WERI-Rb-1 (cell line): ENCODE measurements at regions not wholly inside any gene's neighbourhood (a gene's known extent, or its start where the extent isn't known, plus 50 kb on each side); places are given as distances from the start of the nearest gene placed in this dataset.

Experiments used
- DNase-seq: peaks from one replicate; pipeline ENCODE4 v3.0.0-alpha.2; 2020
- H3K27ac ChIP-seq: fragments of 250-450 bp; sonication (Bioruptor Pico); 2 replicates; pipeline ENCODE4 v1.5.1; 2020; ENCODE audit warnings: mild to moderate bottlenecking, moderate library complexity
- H3K27me3 ChIP-seq: fragments of 250-450 bp; sonication (Bioruptor Pico); 2 replicates; pipeline ENCODE4 v1.5.1; 2021; ENCODE audit warnings: mild to moderate bottlenecking, low read depth, moderate library complexity; ENCODE audit not compliant: insufficient read depth, severe bottlenecking
- H3K36me3 ChIP-seq: fragments of 250-450 bp; sonication (Bioruptor Pico); 2 replicates; pipeline ENCODE4 v1.5.1; 2020; ENCODE audit warnings: mild to moderate bottlenecking, moderate library complexity
- H3K4me3 ChIP-seq: 2 replicates; pipeline ENCODE4 v1.5.1; 2011; ENCODE audit warnings: low read depth, mild to moderate bottlenecking, control low read depth, low read length
- H3K9me3 ChIP-seq: fragments of 250-450 bp; sonication (Bioruptor Pico); 2 replicates; pipeline ENCODE4 v1.5.1; 2021; ENCODE audit warnings: mild to moderate bottlenecking, moderate library complexity; ENCODE audit not compliant: severe bottlenecking
- CTCF ChIP-seq: IDR thresholded peaks from 2 replicates; pipeline ENCODE4 v1.5.1; 2011; ENCODE audit warnings: low read depth, mild to moderate bottlenecking, control low read depth, inconsistent platforms, low read length

- Histone ChIP-seq H3K4me3 (no peak overlapping the region), H3K27ac (no peak overlapping the region), H3K36me3 (no peaks in the 10 kb centered on the region), H3K9me3 (no peaks in the 10 kb centered on the region), H3K27me3 (peaks cover 35% of the 10 kb centered on the region)
- TF ChIP-seq CTCF: no peak
- no peak for DNase-seq
Observed at GRCh38 chr15:98217356-98217755, 256.9 kb downstream of the ARRDC4 start.

- no peak overlapping the region for H3K27ac ChIP-seq
- DNase-seq: no peak
- TF ChIP-seq CTCF: no peak
- no peak overlapping the region for H3K4me3 ChIP-seq
- no peaks in the 10 kb centered on the region for H3K9me3 ChIP-seq
- H3K27me3 ChIP-seq: peaks cover 28% of the 10 kb centered on the region
- H3K36me3 ChIP-seq: no peaks in the 10 kb centered on the region
Observed at GRCh38 chr15:98221144-98221543, 260.6 kb downstream of the ARRDC4 start.

GRCh38 chr15:98221577-98221976 lies 261.1 kb downstream of the ARRDC4 start:
- Histone ChIP-seq H3K36me3 (no peaks in the 10 kb centered on the region), H3K27ac (no peak overlapping the region), H3K27me3 (peaks cover 33% of the 10 kb centered on the region), H3K9me3 (no peaks in the 10 kb centered on the region), H3K4me3 (no peak overlapping the region)
- no peak for TF ChIP-seq CTCF
- DNase-seq: no peak

GRCh38 chr15:98226149-98226548 lies 265.6 kb downstream of the ARRDC4 start:
- no peak for TF ChIP-seq CTCF

GRCh38 chr15:98226578-98226977 lies 266.1 kb downstream of the ARRDC4 start:
- H3K4me3 ChIP-seq: no peak overlapping the region
- no peak for DNase-seq
- H3K9me3 ChIP-seq: no peaks in the 10 kb centered on the region
- TF ChIP-seq CTCF: no peak
- H3K27me3 ChIP-seq: peaks cover 42% of the 10 kb centered on the region
- H3K27ac ChIP-seq: no peak overlapping the region
- H3K36me3 ChIP-seq: no peaks in the 10 kb centered on the region

More at GRCh38 chr15:98226149-98226548, 265.6 kb downstream of the ARRDC4 start:
- DNase-seq: no peak
- no peak overlapping the region for H3K27ac ChIP-seq
- H3K27me3 ChIP-seq: peaks cover 42% of the 10 kb centered on the region
- H3K36me3 ChIP-seq: no peaks in the 10 kb centered on the region
- no peak overlapping the region for H3K4me3 ChIP-seq
- no peaks in the 10 kb centered on the region for H3K9me3 ChIP-seq

GRCh38 chr15:98228846-98229245 lies 268.3 kb downstream of the ARRDC4 start:
- no peak overlapping the region for H3K27ac ChIP-seq
- no peak for DNase-seq
- no peaks in the 10 kb centered on the region for H3K36me3 ChIP-seq
- TF ChIP-seq CTCF: no peak
- H3K9me3 ChIP-seq: no peaks in the 10 kb centered on the region
- H3K4me3 ChIP-seq: no peak overlapping the region
- H3K27me3 ChIP-seq: peaks cover 48% of the 10 kb centered on the region
